A673 (cell line): ENCODE measurements at regions not wholly inside any gene's neighbourhood (a gene's known extent, or its start where the extent isn't known, plus 50 kb on each side); places are given as distances from the start of the nearest gene placed in this dataset.

Source experiments
- BruUV-seq: library from RNA; stranded (reverse); fragments of 400-500 nt; replicated peaks from 2 replicates; lab custom pipeline; 2021; lab: Mats Ljungman, UMichigan
- CTCF ChIA-PET: fragments of 300-600 bp; sonication (Branson Sonifier 250); formaldehyde crosslinking; loops from one replicate; lab custom pipeline; 2022; ENCODE audit warnings: antibody characterized with exemption; lab: Charles Lee
- POLR2A ChIA-PET: fragments of 300-600 bp; sonication (Branson Sonifier 250); formaldehyde crosslinking; loops from one replicate; lab custom pipeline; 2022; ENCODE audit warnings: antibody characterized with exemption; ENCODE audit not compliant: low non-redundant PET; lab: Charles Lee
- DNase-seq: peaks from one replicate; pipeline ENCODE4 v3.0.0-alpha.2; 2015; ENCODE audit warnings: low spot score
- H3K27ac ChIP-seq: fragments of 200-600 bp; sonication (generic); 2 replicates; pipeline ENCODE4 v1.5.1; 2016; ENCODE audit warnings: mixed run types, low read depth, mild to moderate bottlenecking, mixed read lengths, antibody characterized with exemption, low read length; ENCODE audit not compliant: poor library complexity, severe bottlenecking
- H3K27me3 ChIP-seq: fragments of 200-600 bp; sonication (generic); replicated peaks from 2 replicates; pipeline ENCODE4 v1.6.1; 2017; ENCODE audit warnings: mixed run types, low read depth, mild to moderate bottlenecking, mixed read lengths, antibody characterized with exemption, low read length; ENCODE audit not compliant: insufficient read depth, poor library complexity
- H3K36me3 ChIP-seq: fragments of 200-600 bp; sonication (generic); 2 replicates; pipeline ENCODE4 v1.6.1; 2016; ENCODE audit warnings: mixed run types, mild to moderate bottlenecking, mixed read lengths, antibody characterized with exemption, low read length; ENCODE audit not compliant: insufficient read depth, poor library complexity, severe bottlenecking
- H3K4me1 ChIP-seq: fragments of 200-600 bp; sonication (generic); 2 replicates; pipeline ENCODE4 v1.6.1; 2017; ENCODE audit warnings: mixed run types, mild to moderate bottlenecking, mixed read lengths, antibody characterized with exemption, low read length; ENCODE audit not compliant: insufficient read depth, poor library complexity, severe bottlenecking
- H3K4me3 ChIP-seq: fragments of 200-600 bp; sonication (generic); 2 replicates; pipeline ENCODE4 v1.5.1; 2016; ENCODE audit warnings: low read depth, mixed run types, mild to moderate bottlenecking, mixed read lengths, low read length; ENCODE audit not compliant: poor library complexity, severe bottlenecking
- H3K9me3 ChIP-seq: fragments of 200-600 bp; sonication (generic); 2 replicates; pipeline ENCODE4 v1.6.1; 2016; ENCODE audit warnings: mixed run types, low read depth, mild to moderate bottlenecking, mixed read lengths, antibody characterized with exemption, low read length; ENCODE audit not compliant: poor library complexity, severe bottlenecking
- CTCF ChIP-seq: fragments of 300-800, 200-600 bp; sonication (generic); conservative IDR thresholded peaks from 2 replicates; pipeline ENCODE4 v1.5.1; 2017; ENCODE audit warnings: low read depth, mild to moderate bottlenecking, antibody characterized with exemption, low read length, moderate library complexity, mixed read lengths
- EZH2 ChIP-seq: fragments of 200-600 bp; sonication (generic); IDR thresholded peaks from 2 replicates; pipeline ENCODE4 v1.6.1; 2017; ENCODE audit warnings: borderline replicate concordance, low read depth, mild to moderate bottlenecking, mixed read lengths, antibody characterized with exemption, low read length; ENCODE audit not compliant: poor library complexity, severe bottlenecking
- intact Hi-C: fragments of 100-400 bp; cut with micrococcal nuclease; formaldehyde crosslinking; loops from one replicate; pipeline ENCODE4 v1.10.0; 2022; ENCODE audit not compliant: unreplicated experiment

- no peaks in the 10 kb centered on the region for H3K36me3 ChIP-seq
- H3K4me1 ChIP-seq, result no peaks in the 10 kb centered on the region
- no peak overlapping the region for H3K27ac ChIP-seq
- ChIA-PET POLR2A (interaction anchor here (0.5 kb wide), 1 partner anchor 105 kb away, joined by 3 read pairs; no protein-coding TSS in a partner anchor), CTCF (no interaction called here)
- no peak for TF ChIP-seq CTCF
- no peak for TF ChIP-seq EZH2
- H3K9me3 ChIP-seq, result no peaks in the 10 kb centered on the region
- no peak for DNase-seq
- BruUV-seq, result no TSS peak
- H3K27me3 ChIP-seq, result no peaks in the 10 kb centered on the region
- H3K4me3 ChIP-seq, result no peak overlapping the region
- intact Hi-C loops, result no loop called here
Measured at GRCh38 chr13:79191501-79191900, 214.6 kb downstream of the RBM26 start.

GRCh38 chr13:79190932-79191331 is 215.1 kb downstream of the RBM26 start:
- no peaks in the 10 kb centered on the region for H3K27me3 ChIP-seq
- DNase-seq, result no peak
- intact Hi-C loops, result no loop called here
- no peak overlapping the region for H3K4me3 ChIP-seq
- CTCF ChIA-PET, result no interaction called here
- no peaks in the 10 kb centered on the region for H3K9me3 ChIP-seq
- H3K4me1 ChIP-seq, result no peaks in the 10 kb centered on the region
- POLR2A ChIA-PET, result interaction anchor here (0.5 kb wide), 1 partner anchor 105 kb away, joined by 3 read pairs; no protein-coding TSS in a partner anchor
- H3K27ac ChIP-seq, result no peak overlapping the region
- TF ChIP-seq CTCF, result no peak
- no peak for TF ChIP-seq EZH2
- no peaks in the 10 kb centered on the region for H3K36me3 ChIP-seq
- no TSS peak for BruUV-seq

- Histone ChIP-seq H3K9me3 (no peaks in the 10 kb centered on the region), H3K27ac (no peak overlapping the region), H3K4me1 (no peaks in the 10 kb centered on the region), H3K4me3 (no peak overlapping the region), H3K27me3 (no peaks in the 10 kb centered on the region), H3K36me3 (no peaks in the 10 kb centered on the region)
- TF ChIP-seq EZH2 (no peak), CTCF (no peak)
- CTCF ChIA-PET, result no interaction called here
- intact Hi-C loops, result no loop called here
- POLR2A ChIA-PET, result no interaction called here
- no peak for DNase-seq
- BruUV-seq, result no TSS peak
Measured at GRCh38 chr13:79187917-79188690, 218.0 kb downstream of the RBM26 start.
